ENCODE measurements at regions not wholly inside any gene's neighbourhood (a gene's known extent, or its start where the extent isn't known, plus 50 kb on each side); places are given as distances from the start of the nearest gene placed in this dataset.

- H3K36me3 Mint-ChIP-seq (ENCODE audit: insufficient read depth in 1 of 3, low read depth in 3 of 3), result no peaks in the 10 kb centered on the region
Measured at GRCh38 chr6:126640356-126640755, 300.4 kb downstream of the CENPW start.

More at GRCh38 chr6:126640356-126640755, 300.4 kb downstream of the CENPW start:
- no peaks in the 10 kb centered on the region for H3K23me2 ChIP-seq (ENCODE audit: insufficient read length, low read depth, low read length, poor library complexity, severe bottlenecking)
- no peak overlapping the region for H2BK120ac ChIP-seq (ENCODE audit: low read depth, low read length, poor library complexity, severe bottlenecking)
- H2BK5ac ChIP-seq (ENCODE audit: insufficient read length, low read length), result no peak overlapping the region
- H4K5ac ChIP-seq (ENCODE audit: insufficient read length, low read depth, low read length), result no peak overlapping the region
- no peak overlapping the region for H3K18ac ChIP-seq (ENCODE audit: insufficient read length, low read depth, low read length)
- no peak overlapping the region for H2BK12ac ChIP-seq (ENCODE audit: insufficient read length, low read depth, low read length)
- H3K4me1 Mint-ChIP-seq, result peaks cover 5 to 6% of the 10 kb centered on the region in 2 experiments
- H2BK20ac ChIP-seq (ENCODE audit: low read depth, low read length, poor library complexity, severe bottlenecking), result no peak overlapping the region
- no peaks in the 10 kb centered on the region for H3K79me2 ChIP-seq (ENCODE audit: insufficient read depth, low read length)
- H3K23ac ChIP-seq (ENCODE audit: insufficient read length, low read depth, low read length), result no peak overlapping the region
- no peak overlapping the region for H3K4ac ChIP-seq (ENCODE audit: low read depth, low read length)
- WGBS (ENCODE audit: extremely low coverage, insufficient read length, low lambda C conversion rate), result no CpG with 5 or more reads among the region's 2 CpGs
- no peak overlapping the region for H3K9ac ChIP-seq (ENCODE audit: extremely low read depth, insufficient read length, low read length)
- no peaks in the 10 kb centered on the region for H3K9me3 ChIP-seq (ENCODE audit: control insufficient read depth, low read depth, low read length)
- no peak overlapping the region for H4K91ac ChIP-seq (ENCODE audit: insufficient read length, low read depth, low read length)
- no peaks in the 10 kb centered on the region for H3K9me3 Mint-ChIP-seq
- no peaks in the 10 kb centered on the region for H3K27me3 ChIP-seq (ENCODE audit: insufficient read depth, low read length)
- no peak overlapping the region for H2AK5ac ChIP-seq (ENCODE audit: insufficient read length, low read length)
- no peak overlapping the region; a peak in 1 of 7 replicates for H3K27ac Mint-ChIP-seq
- no peak overlapping the region for H2BK15ac ChIP-seq (ENCODE audit: low read depth, low read length)
- no peaks in the 10 kb centered on the region for H3K4me1 ChIP-seq (ENCODE audit: insufficient read depth, low read length)
- H3K14ac ChIP-seq (ENCODE audit: insufficient read depth, low read length), result no peak overlapping the region
- H3K27me3 Mint-ChIP-seq (ENCODE audit: low read depth), result no peaks in the 10 kb centered on the region
- H4K20me1 ChIP-seq (ENCODE audit: control insufficient read depth, insufficient read depth, insufficient read length), result no peaks in the 10 kb centered on the region
- DNase-seq, result no peak
- TF ChIP-seq CTCF (conservative IDR thresholded peaks at IDR 0.05), result no peak
- H3T11ph ChIP-seq (ENCODE audit: low read length), result no peak overlapping the region
- no peaks in the 10 kb centered on the region for H3K79me1 ChIP-seq (ENCODE audit: insufficient read depth, low read depth, low read length, poor library complexity, severe bottlenecking)
- no peak overlapping the region for H3K27ac ChIP-seq (ENCODE audit: insufficient read length, low read depth, low read length)
- no peak overlapping the region for H3K4me2 ChIP-seq (ENCODE audit: insufficient read depth, insufficient read length, low read length)
- H2AFZ ChIP-seq (ENCODE audit: low read length), result no peak overlapping the region
- no peak overlapping the region for H3K56ac ChIP-seq (ENCODE audit: insufficient read length, low read depth, low read length)
- no peak overlapping the region for H4K8ac ChIP-seq (replicated peaks; ENCODE audit: insufficient read length, low read depth, low read length)
- H3K4me3 Mint-ChIP-seq, result no peak overlapping the region

All from H9 (cell line).